ENCODE measurements at regions not wholly inside any gene's neighbourhood (a gene's known extent, or its start where the extent isn't known, plus 50 kb on each side); places are given as distances from the start of the nearest gene placed in this dataset.

DNA sequence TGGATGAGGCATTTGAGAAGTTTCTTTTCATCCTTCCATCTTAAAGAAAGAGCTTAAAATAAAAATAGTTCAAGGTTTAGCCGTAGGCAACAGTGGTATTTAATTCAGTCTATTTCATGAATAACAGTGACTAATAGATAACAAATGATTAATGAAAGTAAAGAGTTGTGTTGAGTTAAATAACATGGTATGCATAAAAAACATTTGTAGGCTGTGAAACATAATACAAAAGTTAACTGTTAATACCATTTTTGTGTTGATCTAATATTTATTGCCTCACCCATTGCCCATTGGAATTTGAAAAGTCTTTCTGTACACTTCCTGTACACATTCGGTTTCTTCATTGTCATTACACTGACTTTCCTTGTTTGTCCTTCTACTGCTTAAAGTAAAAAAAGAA, 108.6 kb upstream of the PDE3A start:
- Mint-ChIP-seq H3K4me1 (no peaks in the 10 kb centered on the region), H3K36me3 (no peaks in the 10 kb centered on the region), H3K27ac (no peak overlapping the region), H3K9me3 (peaks cover 1 to 4% (median 2%) of the 10 kb centered on the region in 7 donors), H3K4me3 (no peak overlapping the region), H3K27me3 (ENCODE audit: low read depth in 3 of 3) (peaks cover 0 to 2% (median 0%) of the 10 kb centered on the region in 3 donors)
- no peak overlapping the region for H3K4me3 ChIP-seq (replicated peaks in 1 of 3; ENCODE audit: low read depth in 2 of 3, low read length in 3 of 3)
- TF ChIP-seq, protein P1, sequence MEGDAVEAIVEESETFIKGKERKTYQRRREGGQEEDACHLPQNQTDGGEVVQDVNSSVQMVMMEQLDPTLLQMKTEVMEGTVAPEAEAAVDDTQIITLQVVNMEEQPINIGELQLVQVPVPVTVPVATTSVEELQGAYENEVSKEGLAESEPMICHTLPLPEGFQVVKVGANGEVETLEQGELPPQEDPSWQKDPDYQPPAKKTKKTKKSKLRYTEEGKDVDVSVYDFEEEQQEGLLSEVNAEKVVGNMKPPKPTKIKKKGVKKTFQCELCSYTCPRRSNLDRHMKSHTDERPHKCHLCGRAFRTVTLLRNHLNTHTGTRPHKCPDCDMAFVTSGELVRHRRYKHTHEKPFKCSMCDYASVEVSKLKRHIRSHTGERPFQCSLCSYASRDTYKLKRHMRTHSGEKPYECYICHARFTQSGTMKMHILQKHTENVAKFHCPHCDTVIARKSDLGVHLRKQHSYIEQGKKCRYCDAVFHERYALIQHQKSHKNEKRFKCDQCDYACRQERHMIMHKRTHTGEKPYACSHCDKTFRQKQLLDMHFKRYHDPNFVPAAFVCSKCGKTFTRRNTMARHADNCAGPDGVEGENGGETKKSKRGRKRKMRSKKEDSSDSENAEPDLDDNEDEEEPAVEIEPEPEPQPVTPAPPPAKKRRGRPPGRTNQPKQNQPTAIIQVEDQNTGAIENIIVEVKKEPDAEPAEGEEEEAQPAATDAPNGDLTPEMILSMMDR (IDR thresholded peaks at IDR 0.05) = no peak
- no peak overlapping the region for H3K27ac ChIP-seq (ENCODE audit: low read depth in 1 of 2, low read length in 2 of 2)
- no peak overlapping the region for H3K9ac ChIP-seq (ENCODE audit: insufficient read depth, low read length, poor library complexity, severe bottlenecking)
- DNase-seq = no peak
- H3K27me3 ChIP-seq (ENCODE audit: control insufficient read depth in 2 of 2, insufficient read depth in 2 of 2, low read length in 2 of 2) = no peaks in the 10 kb centered on the region
- H3K9me3 ChIP-seq (replicated peaks in 1 of 2; ENCODE audit: control insufficient read depth in 1 of 2, insufficient read depth in 1 of 2, low read length in 2 of 2) = no peaks in the 10 kb centered on the region
- intact Hi-C loops (cut with micrococcal nuclease) = no loop called here
- H3K4me1 ChIP-seq (ENCODE audit: control insufficient read depth in 1 of 2, insufficient read depth in 2 of 2, low read length in 2 of 2) = no peaks in the 10 kb centered on the region
- H2AFZ ChIP-seq (ENCODE audit: insufficient read depth, low read depth, low read length, poor library complexity, severe bottlenecking) = no peak overlapping the region
- no peak overlapping the region for H3K4me2 ChIP-seq (replicated peaks; ENCODE audit: extremely low read depth, low read length, poor library complexity, severe bottlenecking)
- no peaks in the 10 kb centered on the region for H3K36me3 ChIP-seq (replicated peaks in 1 of 2; ENCODE audit: control insufficient read depth in 1 of 2, insufficient read depth in 2 of 2, low read length in 2 of 2)
- H4K20me1 ChIP-seq (ENCODE audit: insufficient read depth, low read length) = no peaks in the 10 kb centered on the region
- H3K79me2 ChIP-seq (ENCODE audit: insufficient read depth, low read length) = no peaks in the 10 kb centered on the region
- no CpG with 5 or more reads among the region's 2 CpGs for WGBS (ENCODE audit: insufficient coverage)

DNA sequence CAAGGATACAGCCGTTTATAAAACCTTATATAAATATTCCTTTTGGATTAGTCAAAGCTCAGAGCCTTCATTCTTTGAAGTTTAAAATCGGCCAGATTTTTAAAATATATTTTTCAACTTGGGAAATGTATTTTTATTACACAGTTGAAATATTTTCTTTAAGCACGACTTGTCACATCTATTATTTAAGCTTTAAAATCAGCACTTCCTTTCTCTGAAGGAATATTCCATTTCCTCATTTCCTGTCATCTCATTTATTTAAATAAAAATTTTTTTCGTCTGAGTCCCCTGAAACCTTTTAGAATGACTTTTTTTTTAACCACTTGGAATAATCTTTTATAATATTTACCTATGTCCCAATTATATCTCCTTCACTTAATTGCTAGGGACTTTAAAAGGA, 107.5 kb upstream of the PDE3A start:
- Histone ChIP-seq H3K27me3 (ENCODE audit: control insufficient read depth in 2 of 2, insufficient read depth in 2 of 2, low read length in 2 of 2) (no peaks in the 10 kb centered on the region), H2AFZ (ENCODE audit: insufficient read depth, low read depth, low read length, poor library complexity, severe bottlenecking) (no peak overlapping the region), H4K20me1 (ENCODE audit: insufficient read depth, low read length) (no peaks in the 10 kb centered on the region), H3K9ac (ENCODE audit: insufficient read depth, low read length, poor library complexity, severe bottlenecking) (no peak overlapping the region), H3K4me2 (replicated peaks; ENCODE audit: extremely low read depth, low read length, poor library complexity, severe bottlenecking) (no peak overlapping the region), H3K9me3 (replicated peaks in 1 of 2; ENCODE audit: control insufficient read depth in 1 of 2, insufficient read depth in 1 of 2, low read length in 2 of 2) (no peaks in the 10 kb centered on the region), H3K4me1 (ENCODE audit: control insufficient read depth in 1 of 2, insufficient read depth in 2 of 2, low read length in 2 of 2) (no peaks in the 10 kb centered on the region), H3K4me3 (replicated peaks in 1 of 3; ENCODE audit: low read depth in 2 of 3, low read length in 3 of 3) (no peak overlapping the region), H3K27ac (ENCODE audit: low read depth in 1 of 2, low read length in 2 of 2) (no peak overlapping the region), H3K36me3 (replicated peaks in 1 of 2; ENCODE audit: control insufficient read depth in 1 of 2, insufficient read depth in 2 of 2, low read length in 2 of 2) (no peaks in the 10 kb centered on the region), H3K79me2 (ENCODE audit: insufficient read depth, low read length) (no peaks in the 10 kb centered on the region)
- Mint-ChIP-seq H3K9me3 (peaks cover 0 to 6% (median 2%) of the 10 kb centered on the region in 7 donors), H3K4me3 (no peak overlapping the region), H3K36me3 (no peaks in the 10 kb centered on the region), H3K4me1 (no peaks in the 10 kb centered on the region), H3K27me3 (ENCODE audit: low read depth in 3 of 3) (no peaks in the 10 kb centered on the region), H3K27ac (no peak overlapping the region)
- TF ChIP-seq, protein P1 (IDR thresholded peaks at IDR 0.05) = no peak
- intact Hi-C loops (cut with micrococcal nuclease) = no loop called here
- no CpG with 5 or more reads among the region's 4 CpGs for WGBS (ENCODE audit: insufficient coverage)
- DNase-seq = no peak
